H54 (cell line): ENCODE measurements at regions not wholly inside any gene's neighbourhood (a gene's known extent, or its start where the extent isn't known, plus 50 kb on each side); places are given as distances from the start of the nearest gene placed in this dataset.

ENCODE experiments used
- DNase-seq: peaks from one replicate; pipeline ENCODE4 v3.0.0; 2011; ENCODE audit warnings: low spot score, mixed read lengths; ENCODE audit not compliant: insufficient read length
- FAIRE-seq: peaks from 3 replicates; lab custom pipeline; 2011; peaks lifted over from hg19 to GRCh38; lab: Jason Lieb, UNC
- POLR2A ChIP-seq: IDR thresholded peaks from 2 replicates; pipeline ENCODE4 v1.6.1; 2011; ENCODE audit warnings: low read depth, mild to moderate bottlenecking, low read length

GRCh38 chr17:53119773-53120172, 703.0 kb upstream of the KIF2B start:
- FAIRE-seq (no peak), DNase-seq (no peak)
- TF ChIP-seq POLR2A = no peak

DNA sequence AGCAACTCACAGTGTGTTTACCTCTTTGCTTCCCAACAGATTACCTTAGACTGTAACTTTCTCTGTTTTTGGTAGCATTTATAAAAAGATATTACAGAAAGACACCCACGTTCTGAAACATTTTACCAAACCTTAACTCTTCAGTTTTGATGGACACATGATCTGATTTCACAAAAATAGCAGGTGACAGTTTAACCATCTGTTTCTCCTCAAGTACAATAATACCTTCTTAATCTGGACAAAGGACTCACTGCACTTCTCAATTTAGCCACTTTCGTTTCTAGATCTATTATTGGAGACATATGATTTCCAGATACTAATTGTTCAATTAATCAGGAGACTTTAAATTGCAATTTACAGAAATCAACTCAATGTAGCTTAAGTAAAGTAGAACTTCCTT, 703.8 kb upstream of the KIF2B start:
- FAIRE-seq (no peak), DNase-seq (no peak)
- TF ChIP-seq POLR2A = no peak

DNA sequence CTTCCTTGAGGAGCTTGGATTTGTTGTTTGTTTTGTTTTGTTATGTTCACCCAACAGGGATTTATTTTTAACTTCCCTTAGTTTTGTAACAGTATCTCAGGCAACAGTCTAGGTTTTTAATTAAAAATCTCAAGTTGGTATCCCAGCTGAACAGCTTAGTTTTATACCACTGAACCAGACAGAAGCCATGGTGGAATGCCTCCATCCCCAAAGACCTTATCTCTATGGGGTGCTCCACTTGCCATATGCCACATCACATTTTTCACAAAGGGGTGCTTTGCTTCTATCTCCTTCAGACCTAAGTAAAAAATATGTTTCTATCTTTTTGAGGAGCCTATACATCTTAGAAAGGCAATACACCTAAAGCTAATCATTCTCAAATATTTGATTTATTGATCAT, 715.8 kb upstream of the KIF2B start:
- no peak for TF ChIP-seq POLR2A
- FAIRE-seq = no peak
- no peak for DNase-seq

GRCh38 chr17:53101706-53102105, 721.0 kb upstream of the KIF2B start:
- DNase-seq = no peak
- FAIRE-seq = no peak
- TF ChIP-seq POLR2A = no peak

DNA sequence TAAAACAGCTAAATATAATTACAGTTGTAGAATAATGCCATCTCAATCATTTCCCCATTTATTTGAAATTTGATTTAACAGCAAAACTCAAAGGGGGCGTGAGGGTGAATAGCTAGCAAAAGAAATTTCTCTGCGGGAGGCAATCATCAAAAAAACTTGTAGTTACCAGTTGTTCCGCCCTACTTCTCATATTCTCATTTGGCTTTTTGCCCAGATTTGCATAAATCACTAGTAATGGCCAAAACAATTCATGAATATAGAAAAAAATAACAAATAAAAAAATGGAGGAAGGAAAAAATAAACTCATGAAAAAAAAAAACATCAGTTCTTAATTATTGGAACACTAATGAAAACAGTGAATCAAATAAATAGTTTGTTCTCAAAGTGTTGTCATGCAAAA, 722.6 kb upstream of the KIF2B start:
- TF ChIP-seq POLR2A = no peak
- DNase-seq (no peak), FAIRE-seq (no peak)

DNA sequence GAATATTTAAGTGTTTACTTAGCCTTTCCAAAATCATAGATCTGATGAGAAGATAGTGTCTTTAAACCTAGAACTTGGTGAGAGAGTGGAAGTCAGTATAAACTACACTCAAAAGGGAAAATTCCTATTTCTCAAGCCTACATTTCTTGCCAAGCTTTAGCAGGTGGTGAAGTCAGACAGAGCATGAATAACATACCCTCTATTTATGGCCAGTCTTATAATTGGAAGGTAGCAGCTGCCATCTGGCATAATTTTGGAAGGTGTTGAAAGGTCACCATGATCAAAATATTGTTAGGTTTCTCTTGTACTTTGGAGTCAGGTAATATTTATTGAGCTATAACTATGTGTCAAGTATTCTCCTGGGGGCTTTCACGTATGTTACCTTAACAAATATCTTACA, 729.3 kb upstream of the KIF2B start:
- no peak for TF ChIP-seq POLR2A
- FAIRE-seq = no peak
- DNase-seq = no peak

DNA sequence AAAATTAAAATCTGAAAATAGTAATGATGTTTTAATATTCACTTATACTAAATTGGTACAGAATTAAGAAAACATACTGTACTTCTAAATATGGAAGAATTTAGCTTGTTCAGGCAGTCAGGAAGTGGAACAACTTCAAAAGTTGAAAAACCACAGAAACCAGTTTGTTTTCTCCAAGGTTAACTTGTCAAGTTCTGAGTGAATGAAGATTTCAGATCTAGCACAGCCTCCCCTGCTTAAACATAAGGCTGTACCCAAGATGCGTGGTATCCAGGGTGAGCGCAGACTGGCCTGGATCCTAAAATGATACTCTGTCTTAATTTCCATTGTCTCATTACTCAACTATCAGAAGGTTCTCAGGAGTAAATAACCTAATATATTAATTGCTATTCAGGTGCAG, 730.7 kb upstream of the KIF2B start:
- no peak for TF ChIP-seq POLR2A
- FAIRE-seq = no peak
- DNase-seq = no peak

GRCh38 chr17:53090770-53091169, 732.0 kb upstream of the KIF2B start:
- DNase-seq (no peak), FAIRE-seq (no peak)
- TF ChIP-seq POLR2A = no peak

DNA sequence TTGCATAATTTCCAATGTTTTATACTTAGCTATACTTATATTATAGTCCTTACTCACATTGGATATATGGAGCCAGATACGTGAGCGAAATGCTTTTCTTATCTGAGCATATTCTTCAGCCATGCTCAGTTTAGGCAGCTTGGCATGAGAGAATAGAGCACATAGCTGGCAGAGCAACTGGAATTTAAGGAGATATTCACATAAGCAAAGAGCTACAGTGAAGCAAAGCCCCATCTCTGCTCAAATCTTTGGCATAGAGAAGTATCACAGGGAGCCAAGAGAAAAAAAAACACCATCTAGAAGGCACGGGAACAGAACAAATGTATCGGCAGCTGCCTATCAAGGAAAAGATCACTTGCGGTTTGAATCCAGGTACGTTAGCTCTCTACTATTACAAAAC, 734.2 kb upstream of the KIF2B start:
- DNase-seq = no peak
- no peak for FAIRE-seq
- no peak for TF ChIP-seq POLR2A

GRCh38 chr17:53061446-53061845, 761.3 kb upstream of the KIF2B start:
- FAIRE-seq (no peak), DNase-seq (no peak)
- no peak for TF ChIP-seq POLR2A

- FAIRE-seq (no peak), DNase-seq (no peak)
- no peak for TF ChIP-seq POLR2A
Observed at GRCh38 chr17:53058031-53058430, 764.7 kb upstream of the KIF2B start.

DNA sequence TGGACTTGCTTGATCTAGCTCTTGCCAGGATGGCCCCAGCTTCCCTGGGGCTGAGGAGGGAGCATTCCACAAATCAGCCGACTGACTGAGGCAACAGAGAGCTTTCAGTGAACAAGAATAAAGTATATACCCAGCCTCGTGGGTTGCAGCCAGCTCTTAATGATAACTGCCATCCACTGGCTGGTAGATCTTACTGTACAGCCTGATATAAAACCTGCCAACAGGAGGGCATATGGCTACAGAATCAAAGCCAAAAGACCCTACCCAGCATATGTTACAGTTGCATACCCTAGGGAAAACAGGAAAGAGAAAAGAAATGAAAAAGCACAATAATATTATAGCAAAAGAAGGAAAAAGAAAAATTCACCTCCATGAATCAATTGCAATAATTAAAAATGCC, 775.9 kb upstream of the KIF2B start:
- no peak for FAIRE-seq
- DNase-seq = no peak
- TF ChIP-seq POLR2A = no peak

GRCh38 chr17:53039981-53040380, 782.7 kb upstream of the KIF2B start:
- FAIRE-seq (no peak), DNase-seq (no peak)
- no peak for TF ChIP-seq POLR2A

GRCh38 chr17:53033297-53033696, 789.4 kb upstream of the KIF2B start:
- DNase-seq = no peak
- no peak for FAIRE-seq
- TF ChIP-seq POLR2A = no peak

GRCh38 chr17:53032861-53033271, 789.9 kb upstream of the KIF2B start:
- peak; percentile 38 for FAIRE-seq

DNA sequence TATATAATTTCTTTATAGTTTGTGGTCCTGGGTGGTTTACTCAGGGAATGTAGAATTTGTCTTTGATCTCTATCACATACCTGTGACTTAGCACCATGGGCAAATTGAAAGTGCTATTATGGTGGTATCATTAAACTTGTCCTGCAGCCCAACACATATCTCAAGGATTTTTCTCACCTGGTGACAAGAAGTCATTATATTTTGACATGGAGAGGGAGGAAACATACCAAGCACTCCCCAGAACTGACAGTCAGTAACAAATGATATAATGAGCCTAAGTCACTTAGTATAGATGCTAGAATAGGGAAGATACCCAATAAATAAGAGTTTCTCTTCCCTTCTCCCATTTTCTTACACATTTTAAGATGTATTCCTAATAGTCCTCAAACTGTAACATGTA, 805.5 kb upstream of the KIF2B start:
- no peak for DNase-seq

More at GRCh38 chr17:53032861-53033271, 789.9 kb upstream of the KIF2B start:
- DNase-seq = no peak
- TF ChIP-seq POLR2A = no peak

More for the DNA sequence above, 805.5 kb upstream of the KIF2B start:
- TF ChIP-seq POLR2A = no peak
- FAIRE-seq = no peak
